Uterus (tissue), 2 donors: ENCODE measurements at regions not wholly inside any gene's neighbourhood (a gene's known extent, or its start where the extent isn't known, plus 50 kb on each side); places are given as distances from the start of the nearest gene placed in this dataset.

Experiments used
- CTCF ChIP-seq, 4 experiments: fragments of 200-600 bp in 2 of 4; fragments of 450-650 bp in 2 of 4; sonication (generic) in 2 of 4; IDR thresholded peaks; one replicate each; pipeline ENCODE4 v1.5.1; 2016 to 2019; ENCODE audit warnings: antibody characterized with exemption in 4 of 4, mild to moderate bottlenecking in 2 of 4, moderate library complexity in 1 of 4
- POLR2A ChIP-seq, 2 donors: fragments of 450-650 bp; IDR thresholded peaks; one replicate each; pipeline ENCODE4 v1.6.1; 2016; ENCODE audit warnings: antibody characterized with exemption in 2 of 2, mild to moderate bottlenecking in 1 of 2, moderate library complexity in 1 of 2

GRCh38 chr21:35398346-35398982 is 349.4 kb upstream of the RUNX1 start:
- TF ChIP-seq CTCF (IDR thresholded peaks at IDR 0.05) = no peak
- no peak for TF ChIP-seq POLR2A (IDR thresholded peaks at IDR 0.05)
